HepG2 (cell line): ENCODE measurements at regions not wholly inside any gene's neighbourhood (a gene's known extent, or its start where the extent isn't known, plus 50 kb on each side); places are given as distances from the start of the nearest gene placed in this dataset.

ENCODE experiments used
- ATAC-seq: fragments of 200-7000 bp; cut with Tn5 transposase; 3 replicates; pipeline ENCODE4 v1.9.1; 2020; ENCODE audit warnings: mild to moderate bottlenecking, moderate library complexity
- BruUV-seq: library from RNA; stranded (reverse); fragments of 400-500 nt; replicated peaks from 2 replicates; lab custom pipeline; 2021; lab: Mats Ljungman, UMichigan
- CTCF ChIA-PET: fragments of 300-600 bp; formaldehyde crosslinking; extraction: SDS; loops from one replicate; lab custom pipeline; 2021; ENCODE audit warnings: low total read pairs, inconsistent platforms, low intra/inter-chr PET ratio; lab: Yijun Ruan, JAX
- POLR2A ChIA-PET: fragments of 350-600 bp; sonication (Branson Sonifier 250); formaldehyde crosslinking; loops from one replicate; lab custom pipeline; 2020; ENCODE audit warnings: antibody characterized with exemption, inconsistent platforms; lab: Yijun Ruan, JAX
- DNase-seq: peaks from one replicate; pipeline ENCODE4 v3.0.0-alpha.2; 2015; ENCODE audit warnings: low spot score
- FAIRE-seq: peaks from 3 replicates; lab custom pipeline; 2011; peaks lifted over from hg19 to GRCh38; lab: Jason Lieb, UNC
- H2AFZ ChIP-seq: one replicate; pipeline ENCODE4 v1.6.1; 2011; ENCODE audit warnings: low read length, inconsistent platforms
- H3K27ac ChIP-seq: fragments of 300-600 bp; 3 replicates; pipeline ENCODE4 v1.8.0; 2011; ENCODE audit warnings: mixed run types, mild to moderate bottlenecking, mixed read lengths, low read length, inconsistent platforms; ENCODE audit not compliant: insufficient read depth; ENCODE audit errors: extremely low read length
- H3K27me3 ChIP-seq, 2 experiments: fragments of 200-600 bp in 1 of 2; 2 replicates in 1 of 2; 3 replicates in 1 of 2; pipeline versions ENCODE4 v1.6.0 to v1.8.0; 2011; ENCODE audit warnings: low read length in 2 of 2, mild to moderate bottlenecking in 2 of 2, moderate library complexity in 2 of 2, inconsistent platforms in 1 of 2; ENCODE audit not compliant: insufficient read depth in 2 of 2, control insufficient read depth in 1 of 2
- H3K36me3 ChIP-seq, 2 experiments: fragments of 200-600 bp in 1 of 2; replicated peaks in 1 of 2; 2 replicates in 1 of 2; 3 replicates in 1 of 2; pipeline versions ENCODE4 v1.5.1 to v1.8.0; 2011; ENCODE audit warnings: low read length in 2 of 2, inconsistent platforms in 1 of 2; ENCODE audit not compliant: insufficient read depth in 2 of 2, control insufficient read depth in 1 of 2
- H3K4me1 ChIP-seq: 2 replicates; pipeline ENCODE4 v1.5.1; 2012; ENCODE audit warnings: low read length, inconsistent platforms; ENCODE audit not compliant: insufficient read depth
- H3K4me2 ChIP-seq: 2 replicates; pipeline ENCODE4 v1.6.0; 2011; ENCODE audit warnings: low read depth, low read length, inconsistent platforms
- H3K4me3 ChIP-seq, 3 experiments: fragments of 200-600 bp in 1 of 3; sonication (generic), shearing (Covaris generic) in 1 of 3; replicated peaks in 1 of 3; 2 replicates each; pipeline ENCODE4 v1.5.1; 2011 to 2016; ENCODE audit warnings: low read length in 3 of 3, inconsistent platforms in 2 of 3, low read depth in 2 of 3, mild to moderate bottlenecking in 2 of 3, control low read depth in 1 of 3, mixed read lengths in 1 of 3; ENCODE audit not compliant: insufficient read depth in 1 of 3
- H3K79me2 ChIP-seq: one replicate; pipeline ENCODE4 v1.6.1; 2011; ENCODE audit warnings: low read length, inconsistent platforms; ENCODE audit not compliant: insufficient read depth
- H3K9ac ChIP-seq: 2 replicates; pipeline ENCODE4 v1.6.0; 2011; ENCODE audit warnings: mild to moderate bottlenecking, low read depth, low read length, inconsistent platforms; ENCODE audit not compliant: insufficient read depth
- H3K9me3 ChIP-seq: 2 replicates; pipeline ENCODE4 v1.5.1; 2012; ENCODE audit warnings: mild to moderate bottlenecking, low read length
- H4K20me1 ChIP-seq: 2 replicates; pipeline ENCODE4 v1.6.0; 2011; ENCODE audit warnings: inconsistent platforms, mild to moderate bottlenecking, low read length, moderate library complexity; ENCODE audit not compliant: insufficient read depth
- DNMT3B ChIP-seq: conservative IDR thresholded peaks from 2 replicates; pipeline ENCODE4 v1.6.1; 2016; ENCODE audit warnings: missing biosample characterization, control low read depth
- FIP1L1 ChIP-seq: fragments of 200-400 bp; formaldehyde crosslinking; IDR thresholded peaks from 2 replicates; pipeline ENCODE4 v1.6.1; 2018; ENCODE audit warnings: low read depth, mild to moderate bottlenecking, low read length, moderate library complexity, borderline replicate concordance; ENCODE audit not compliant: insufficient read depth
- FOSL1 ChIP-seq: sonication (generic); formaldehyde crosslinking; IDR thresholded peaks from 2 replicates; pipeline ENCODE4 v1.9.0; 2021; ENCODE audit warnings: missing genetic modification reagents, borderline replicate concordance
- HHEX ChIP-seq: IDR thresholded peaks from 2 replicates; pipeline ENCODE4 v1.6.1; 2016; ENCODE audit warnings: control low read depth
- NR2F1 ChIP-seq, 2 experiments: fragments of 450-650 bp in 1 of 2; formaldehyde crosslinking in 1 of 2; IDR thresholded peaks; 2 replicates each; pipeline versions ENCODE4 v1.5.0 to v1.6.1; 2016 to 2020; ENCODE audit warnings: mild to moderate bottlenecking in 1 of 2, missing compliant biosample characterization in 1 of 2, missing genetic modification reagents in 1 of 2, moderate library complexity in 1 of 2
- NRL ChIP-seq: sonication (generic); formaldehyde crosslinking; IDR thresholded peaks from 2 replicates; pipeline ENCODE4 v1.5.0; 2020; ENCODE audit warnings: missing genetic modification reagents, mild to moderate bottlenecking, moderate library complexity, borderline replicate concordance
- PITX1 ChIP-seq: sonication (generic); formaldehyde crosslinking; IDR thresholded peaks from 2 replicates; pipeline ENCODE4 v1.5.1; 2020; ENCODE audit warnings: mild to moderate bottlenecking, missing genetic modification reagents
- SNRNP70 ChIP-seq: fragments of 200-400 bp; formaldehyde crosslinking; IDR thresholded peaks from 2 replicates; pipeline ENCODE4 v1.6.1; 2017; ENCODE audit warnings: mild to moderate bottlenecking, low read depth, low read length, moderate library complexity
- TBX2 ChIP-seq: sonication (generic); formaldehyde crosslinking; IDR thresholded peaks from 2 replicates; pipeline ENCODE4 v1.5.0; 2020; ENCODE audit warnings: missing genetic modification reagents, mild to moderate bottlenecking, borderline replicate concordance
- TGIF2 ChIP-seq: IDR thresholded peaks from 2 replicates; pipeline ENCODE4 v1.6.1; 2016; ENCODE audit warnings: control low read depth, missing compliant biosample characterization
- ZBTB37 ChIP-seq: sonication (generic); formaldehyde crosslinking; IDR thresholded peaks from 2 replicates; pipeline ENCODE4 v1.4.0; 2020; ENCODE audit warnings: mild to moderate bottlenecking, missing genetic modification reagents
- ZBTB4 ChIP-seq: sonication (generic); formaldehyde crosslinking; IDR thresholded peaks from 2 replicates; pipeline ENCODE4 v1.4.0; 2020; ENCODE audit warnings: missing genetic modification reagents, mild to moderate bottlenecking, borderline replicate concordance
- ZFP82 ChIP-seq: sonication (generic); formaldehyde crosslinking; IDR thresholded peaks from 2 replicates; pipeline ENCODE4 v1.5.1; 2020; ENCODE audit warnings: mild to moderate bottlenecking, missing genetic modification reagents, borderline replicate concordance
- ZNF143 ChIP-seq: sonication (generic); formaldehyde crosslinking; IDR thresholded peaks from 2 replicates; pipeline ENCODE4 v1.4.0; 2020; ENCODE audit warnings: missing genetic modification reagents
- ZNF281 ChIP-seq: sonication (generic); formaldehyde crosslinking; IDR thresholded peaks from 2 replicates; pipeline ENCODE4 v1.4.0; 2020; ENCODE audit warnings: missing genetic modification reagents, borderline replicate concordance
- ZNF570 ChIP-seq: sonication (generic); formaldehyde crosslinking; IDR thresholded peaks from 2 replicates; pipeline ENCODE4 v1.4.0; 2020; ENCODE audit warnings: mild to moderate bottlenecking, missing genetic modification reagents, borderline replicate concordance
- WGBS: methylation state at CpG from one replicate; pipeline ENCODE4 v1.1.6; 2017; ENCODE audit warnings: low lambda C conversion rate; 5-methylcytosine and 5-hydroxymethylcytosine counted together
- in situ Hi-C: cut with HindIII; loops from 2 replicates; pipeline ENCODE4 v1.10.0; 2017; ENCODE audit warnings: low pct_unique_long_range_greater_than_20kb; ENCODE audit not compliant: extremely low pct_ligation_motif_present
- intact Hi-C: fragments of 100-400 bp; cut with micrococcal nuclease; formaldehyde crosslinking; loops from one replicate; pipeline ENCODE4 v1.10.0; 2022; ENCODE audit not compliant: unreplicated experiment

GRCh38 chr6:55014321-55015088 is 159.8 kb upstream of the HCRTR2 start:
- no peaks in the 10 kb centered on the region for H3K36me3 ChIP-seq
- no TSS peak for BruUV-seq
- ChIA-PET POLR2A (no interaction called here), CTCF (no interaction called here)
- H3K9ac ChIP-seq = no peak overlapping the region
- H3K27me3 ChIP-seq = no peaks in the 10 kb centered on the region
- in situ Hi-C loops = no loop called here
- H3K27ac ChIP-seq = no peak overlapping the region
- no peak for DNase-seq
- intact Hi-C loops = no loop called here
- no peaks in the 10 kb centered on the region for H4K20me1 ChIP-seq
- H3K4me3 ChIP-seq = no peak overlapping the region
- no peak overlapping the region for H3K4me2 ChIP-seq
- no peak for ATAC-seq
- H3K79me2 ChIP-seq = no peaks in the 10 kb centered on the region
- no peaks in the 10 kb centered on the region for H3K9me3 ChIP-seq
- no peaks in the 10 kb centered on the region for H3K4me1 ChIP-seq
- FAIRE-seq = no peak
- 4% methylated on average over 1 of the region's 1 CpG for WGBS
- H2AFZ ChIP-seq = no peak overlapping the region
- TF ChIP-seq NR2F1 (CRISPR knock-in tag; IDR thresholded peaks at IDR 0.05) (no peak), ZNF143 (CRISPR knock-in tag) (no peak), HHEX (no peak), ZBTB37 (CRISPR knock-in tag) (no peak), ZNF570 (CRISPR knock-in tag) (no peak), TBX2 (CRISPR knock-in tag) (no peak), ZNF281 (CRISPR knock-in tag) (no peak), ZBTB4 (CRISPR knock-in tag) (no peak), ZFP82 (CRISPR knock-in tag) (no peak), FIP1L1 (no peak), DNMT3B (CRISPR knock-in tag) (no peak), FOSL1 (CRISPR knock-in tag) (no peak), TGIF2 (CRISPR knock-in tag) (no peak), NRL (CRISPR knock-in tag) (no peak), PITX1 (no peak), SNRNP70 (no peak)
